GM12891 (cell line): ENCODE measurements at regions not wholly inside any gene's neighbourhood (a gene's known extent, or its start where the extent isn't known, plus 50 kb on each side); places are given as distances from the start of the nearest gene placed in this dataset.

ENCODE experiments used
- POLR2A ChIP-seq: IDR thresholded peaks from 2 replicates; pipeline ENCODE4 v1.6.1; 2011; ENCODE audit warnings: low read depth, low read length, control low read depth
- POLR2AphosphoS5 ChIP-seq: IDR thresholded peaks from 2 replicates; pipeline ENCODE4 v1.6.1; 2011; ENCODE audit warnings: low read depth, low read length, control low read depth

DNA sequence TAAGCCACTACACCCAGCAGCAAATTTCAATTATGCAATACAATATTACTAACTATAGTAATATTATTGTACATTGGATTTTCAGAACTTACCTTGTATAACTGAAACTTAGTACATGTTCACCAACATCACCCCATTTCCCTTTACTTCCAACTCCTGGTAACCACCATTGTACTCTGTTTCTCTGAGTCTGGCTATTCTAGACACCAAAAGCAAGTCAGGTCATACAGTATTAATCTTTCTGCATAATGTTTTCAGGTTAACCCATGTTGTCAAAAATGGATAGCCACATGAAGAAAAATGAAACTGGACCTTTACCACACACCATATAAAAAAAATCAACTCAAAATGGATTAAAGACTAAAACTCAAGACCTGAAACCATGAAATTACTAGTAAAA lies 558.2 kb downstream of the MMUT start:
- TF ChIP-seq POLR2A: no peak
- TF ChIP-seq POLR2AphosphoS5: no peak
